Skin epidermis (tissue), 12 donors: ENCODE measurements at regions not wholly inside any gene's neighbourhood (a gene's known extent, or its start where the extent isn't known, plus 50 kb on each side); places are given as distances from the start of the nearest gene placed in this dataset.
A peak's percentile ranks its signal among the peaks of the same experiment; 100 is the strongest.
"Not testable (repeated sequence)": the region's sequence is repeated elsewhere in the genome, so short reads cannot be mapped to it uniquely, and the experiment has no call there.

Source experiments
- H3K27ac ChIP-seq, 21 experiments: fragments of 200-600 bp; sonication (generic) in 11 of 21; one replicate each; pipeline ENCODE4 v1.5.0; 2020; ENCODE audit warnings: mild to moderate bottlenecking in 3 of 21, inconsistent platforms in 2 of 21, moderate library complexity in 2 of 21
- H3K4me3 ChIP-seq, 7 experiments: fragments of 200-600 bp; sonication (generic) in 2 of 7; one replicate each; pipeline ENCODE4 v1.5.0; 2020; ENCODE audit warnings: inconsistent platforms in 2 of 7, mild to moderate bottlenecking in 2 of 7, moderate library complexity in 1 of 7

- no peak overlapping the region for H3K4me3 ChIP-seq
- H3K27ac ChIP-seq = peak overlapping the region in 7 of 21 experiments; percentile 7 to 34 (median 32)
Observed at GRCh38 chr5:135112008-135112725, 78.1 kb upstream of the PITX1 start.

GRCh38 chr5:135110785-135111596 is 77.0 kb upstream of the PITX1 start:
- Histone ChIP-seq H3K4me3 (no peak overlapping the region), H3K27ac (peak overlapping the region in 7 of 21 experiments; percentile 10 to 63 (median 32))

- H3K4me3 ChIP-seq = no peak overlapping the region
- H3K27ac ChIP-seq = no peak overlapping the region
Observed at GRCh38 chr5:135108992-135109391, 75.0 kb upstream of the PITX1 start.

GRCh38 chr5:135108569-135108968 is 74.5 kb upstream of the PITX1 start:
- Histone ChIP-seq H3K27ac (no peak overlapping the region), H3K4me3 (no peak overlapping the region)

GRCh38 chr5:135107986-135108385 is 74.0 kb upstream of the PITX1 start:
- Histone ChIP-seq H3K4me3 (no peak overlapping the region), H3K27ac (no peak overlapping the region)

- no peak overlapping the region for H3K4me3 ChIP-seq
- no peak overlapping the region for H3K27ac ChIP-seq
Observed at GRCh38 chr5:135106610-135107471, 72.8 kb upstream of the PITX1 start.

GRCh38 chr5:135106136-135106535 is 72.1 kb upstream of the PITX1 start:
- Histone ChIP-seq H3K27ac (no peak overlapping the region), H3K4me3 (no peak overlapping the region)

GRCh38 chr5:135105105-135105484 is 71.1 kb upstream of the PITX1 start:
- Histone ChIP-seq H3K4me3 (no peak overlapping the region), H3K27ac (no peak overlapping the region)

- H3K27ac ChIP-seq = no peak overlapping the region
- H3K4me3 ChIP-seq = no peak overlapping the region
Observed at GRCh38 chr5:135103575-135103853, 69.5 kb upstream of the PITX1 start.

- H3K27ac ChIP-seq = no peak overlapping the region
- no peak overlapping the region for H3K4me3 ChIP-seq
Observed at GRCh38 chr5:135102716-135103574, 68.9 kb upstream of the PITX1 start.

GRCh38 chr5:135100431-135100830 is 66.4 kb upstream of the PITX1 start:
- no peak overlapping the region for H3K27ac ChIP-seq
- no peak overlapping the region for H3K4me3 ChIP-seq

- H3K4me3 ChIP-seq = no peak overlapping the region
- H3K27ac ChIP-seq = no peak overlapping the region
Observed at GRCh38 chr5:135100011-135100410, 66.0 kb upstream of the PITX1 start.

- no peak overlapping the region for H3K4me3 ChIP-seq
- H3K27ac ChIP-seq = no peak overlapping the region
Observed at GRCh38 chr5:135097390-135097789, 63.4 kb upstream of the PITX1 start.

- Histone ChIP-seq H3K27ac (no peak overlapping the region), H3K4me3 (no peak overlapping the region)
Observed at GRCh38 chr5:135095871-135096270, 61.8 kb upstream of the PITX1 start.

- H3K4me3 ChIP-seq = no peak overlapping the region
- no peak overlapping the region for H3K27ac ChIP-seq
Observed at GRCh38 chr5:135095052-135095715, 61.2 kb upstream of the PITX1 start.

- H3K27ac ChIP-seq = no peak overlapping the region
- H3K4me3 ChIP-seq = no peak overlapping the region
Observed at GRCh38 chr5:135094339-135095051, 60.5 kb upstream of the PITX1 start.

GRCh38 chr5:135093483-135093882 is 59.5 kb upstream of the PITX1 start:
- H3K4me3 ChIP-seq, H3K27ac ChIP-seq: not testable (repeated sequence)

- H3K4me3 ChIP-seq = no peak overlapping the region
- no peak overlapping the region for H3K27ac ChIP-seq
Observed at GRCh38 chr5:135092476-135092875, 58.4 kb upstream of the PITX1 start.

- Histone ChIP-seq H3K27ac (no peak overlapping the region), H3K4me3 (no peak overlapping the region)
Observed at GRCh38 chr5:135091286-135091685, 57.3 kb upstream of the PITX1 start.
